Panc1 (cell line): ENCODE measurements at regions not wholly inside any gene's neighbourhood (a gene's known extent, or its start where the extent isn't known, plus 50 kb on each side); places are given as distances from the start of the nearest gene placed in this dataset.

Experiments used
- ATAC-seq: fragments of 200-7000 bp; cut with Tn5 transposase; 2 replicates; pipeline ENCODE4 v1.9.1; 2020; ENCODE audit warnings: mild to moderate bottlenecking, moderate library complexity
- BruUV-seq: library from RNA; stranded (reverse); fragments of 400-500 nt; replicated peaks from 2 replicates; lab custom pipeline; 2021; lab: Mats Ljungman, UMichigan
- CTCF ChIA-PET: fragments of 300-600 bp; sonication (Branson Sonifier 250); formaldehyde crosslinking; loops from one replicate; lab custom pipeline; 2022; ENCODE audit warnings: antibody characterized with exemption; lab: Charles Lee
- POLR2A ChIA-PET: fragments of 300-600 bp; sonication (Branson Sonifier 250); formaldehyde crosslinking; loops from one replicate; lab custom pipeline; 2022; ENCODE audit warnings: antibody characterized with exemption; lab: Charles Lee
- DNase-seq: peaks from one replicate; pipeline ENCODE4 v3.0.0-alpha.2; 2010; ENCODE audit warnings: low read depth, low spot score
- H3K27ac ChIP-seq: 2 replicates; pipeline ENCODE4 v1.5.1; 2011; ENCODE audit warnings: mild to moderate bottlenecking, low read length, inconsistent platforms
- H3K27me3 ChIP-seq: fragments of 200-500 bp; sonication (Bioruptor generic); 2 replicates; pipeline ENCODE4 v1.6.0; 2014; ENCODE audit warnings: low read length, inconsistent platforms; ENCODE audit not compliant: control insufficient read depth, insufficient read depth
- H3K36me3 ChIP-seq: fragments of 200-500 bp; sonication (Bioruptor generic); 2 replicates; pipeline ENCODE4 v1.5.1; 2014; ENCODE audit warnings: inconsistent platforms, mild to moderate bottlenecking, low read length, moderate library complexity; ENCODE audit not compliant: control insufficient read depth, insufficient read depth
- H3K4me1 ChIP-seq: 2 replicates; pipeline ENCODE4 v1.5.1; 2011; ENCODE audit warnings: inconsistent platforms, mild to moderate bottlenecking, low read length, moderate library complexity; ENCODE audit not compliant: control insufficient read depth, insufficient read depth
- H3K4me3 ChIP-seq, 2 experiments: 2 replicates each; pipeline ENCODE4 v1.5.1; 2011 to 2012; ENCODE audit warnings: low read depth in 2 of 2, low read length in 2 of 2, mild to moderate bottlenecking in 2 of 2, inconsistent platforms in 1 of 2, moderate library complexity in 1 of 2
- H3K9me3 ChIP-seq: fragments of 200-500 bp; sonication (Bioruptor generic); 2 replicates; pipeline ENCODE4 v1.5.1; 2014; ENCODE audit warnings: low read depth, mild to moderate bottlenecking, inconsistent platforms, low read length, moderate library complexity; ENCODE audit not compliant: control insufficient read depth, insufficient read depth
- CTCF ChIP-seq: fragments of 450-650 bp; IDR thresholded peaks from 2 replicates; pipeline ENCODE4 v1.5.1; 2017; ENCODE audit warnings: mild to moderate bottlenecking
- POLR2AphosphoS5 ChIP-seq: IDR thresholded peaks from 2 replicates; pipeline ENCODE4 v1.6.1; 2012; ENCODE audit warnings: mild to moderate bottlenecking, low read depth, low read length, moderate library complexity
- SIN3A ChIP-seq: IDR thresholded peaks from 2 replicates; pipeline ENCODE4 v1.6.1; 2012; ENCODE audit warnings: low read depth, mild to moderate bottlenecking, low read length, moderate library complexity, borderline replicate concordance; ENCODE audit not compliant: insufficient read depth
- TCF7L2 ChIP-seq: IDR thresholded peaks from 2 replicates; pipeline ENCODE4 v1.6.1; 2011; ENCODE audit warnings: mild to moderate bottlenecking, low read depth, low read length, inconsistent platforms
- in situ Hi-C: cut with HindIII; loops from 2 replicates; pipeline ENCODE4 v1.10.0; 2016; ENCODE audit warnings: low sequenced_read_pairs, low pct_unique_long_range_greater_than_20kb
- intact Hi-C: fragments of 100-400 bp; cut with micrococcal nuclease; formaldehyde crosslinking; loops from one replicate; pipeline ENCODE4 v1.10.0; 2022; ENCODE audit not compliant: unreplicated experiment
- TF ChIP-seq, protein P1 (sequence below), 2 experiments: IDR thresholded peaks; 2 replicates each; pipeline ENCODE4 v1.6.1; 2011 to 2012; ENCODE audit warnings: low read depth in 2 of 2, control low read depth in 1 of 2, low read length in 1 of 2, mild to moderate bottlenecking in 1 of 2, moderate library complexity in 1 of 2; ENCODE audit not compliant: insufficient read depth in 1 of 2

GRCh38 chr5:62002436-62002835 is 303.6 kb upstream of the KIF2A start:
- ATAC-seq (no peak), DNase-seq (no peak)
- Histone ChIP-seq H3K9me3 (no peaks in the 10 kb centered on the region), H3K4me1 (no peaks in the 10 kb centered on the region), H3K27ac (no peak overlapping the region), H3K27me3 (peaks cover 11% of the 10 kb centered on the region), H3K36me3 (no peaks in the 10 kb centered on the region), H3K4me3 (no peak overlapping the region)
- POLR2A ChIA-PET, result no interaction called here
- CTCF ChIA-PET, result no interaction called here
- intact Hi-C loops (no loop called here), in situ Hi-C loops (no loop called here)
- no TSS peak for BruUV-seq
- TF ChIP-seq CTCF (no peak), POLR2AphosphoS5 (no peak), SIN3A (no peak), TCF7L2 (no peak)
- TF ChIP-seq, protein P1, sequence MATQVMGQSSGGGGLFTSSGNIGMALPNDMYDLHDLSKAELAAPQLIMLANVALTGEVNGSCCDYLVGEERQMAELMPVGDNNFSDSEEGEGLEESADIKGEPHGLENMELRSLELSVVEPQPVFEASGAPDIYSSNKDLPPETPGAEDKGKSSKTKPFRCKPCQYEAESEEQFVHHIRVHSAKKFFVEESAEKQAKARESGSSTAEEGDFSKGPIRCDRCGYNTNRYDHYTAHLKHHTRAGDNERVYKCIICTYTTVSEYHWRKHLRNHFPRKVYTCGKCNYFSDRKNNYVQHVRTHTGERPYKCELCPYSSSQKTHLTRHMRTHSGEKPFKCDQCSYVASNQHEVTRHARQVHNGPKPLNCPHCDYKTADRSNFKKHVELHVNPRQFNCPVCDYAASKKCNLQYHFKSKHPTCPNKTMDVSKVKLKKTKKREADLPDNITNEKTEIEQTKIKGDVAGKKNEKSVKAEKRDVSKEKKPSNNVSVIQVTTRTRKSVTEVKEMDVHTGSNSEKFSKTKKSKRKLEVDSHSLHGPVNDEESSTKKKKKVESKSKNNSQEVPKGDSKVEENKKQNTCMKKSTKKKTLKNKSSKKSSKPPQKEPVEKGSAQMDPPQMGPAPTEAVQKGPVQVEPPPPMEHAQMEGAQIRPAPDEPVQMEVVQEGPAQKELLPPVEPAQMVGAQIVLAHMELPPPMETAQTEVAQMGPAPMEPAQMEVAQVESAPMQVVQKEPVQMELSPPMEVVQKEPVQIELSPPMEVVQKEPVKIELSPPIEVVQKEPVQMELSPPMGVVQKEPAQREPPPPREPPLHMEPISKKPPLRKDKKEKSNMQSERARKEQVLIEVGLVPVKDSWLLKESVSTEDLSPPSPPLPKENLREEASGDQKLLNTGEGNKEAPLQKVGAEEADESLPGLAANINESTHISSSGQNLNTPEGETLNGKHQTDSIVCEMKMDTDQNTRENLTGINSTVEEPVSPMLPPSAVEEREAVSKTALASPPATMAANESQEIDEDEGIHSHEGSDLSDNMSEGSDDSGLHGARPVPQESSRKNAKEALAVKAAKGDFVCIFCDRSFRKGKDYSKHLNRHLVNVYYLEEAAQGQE (IDR thresholded peaks at IDR 0.05; ENCODE audit: insufficient read depth in 1 of 2, low read depth in 2 of 2, low read length in 1 of 2), result no peak

DNA sequence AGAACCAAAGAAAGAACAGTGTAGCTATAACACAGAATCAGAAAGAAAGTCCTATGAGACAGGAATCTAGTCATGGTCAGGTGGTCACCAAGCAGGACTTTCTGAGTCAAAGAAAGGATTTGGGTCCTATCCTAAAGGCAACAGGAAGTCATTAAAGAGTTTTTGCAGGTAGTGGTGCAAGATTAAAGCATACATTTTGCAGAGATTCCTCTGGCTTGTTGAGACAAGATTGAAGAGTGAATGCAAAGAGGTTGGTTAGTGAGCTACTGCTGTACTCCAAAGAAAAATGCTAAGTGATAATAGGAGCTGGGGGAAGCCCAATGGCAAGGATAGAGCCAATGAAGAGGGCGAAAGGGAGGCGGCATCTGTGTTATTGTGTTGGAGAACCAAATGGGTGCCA is 300.5 kb upstream of the KIF2A start:
- Histone ChIP-seq H3K4me3 (no peak overlapping the region), H3K27ac (no peak overlapping the region), H3K27me3 (peaks cover 16% of the 10 kb centered on the region), H3K36me3 (no peaks in the 10 kb centered on the region), H3K4me1 (no peaks in the 10 kb centered on the region), H3K9me3 (no peaks in the 10 kb centered on the region)
- ATAC-seq (no peak), DNase-seq (no peak)
- POLR2A ChIA-PET, result no interaction called here
- CTCF ChIA-PET, result no interaction called here
- TF ChIP-seq CTCF (no peak), TCF7L2 (no peak), SIN3A (no peak), POLR2AphosphoS5 (no peak)
- TF ChIP-seq, protein P1 (IDR thresholded peaks at IDR 0.05; ENCODE audit: insufficient read depth in 1 of 2, low read depth in 2 of 2, low read length in 1 of 2), result no peak
- in situ Hi-C loops (no loop called here), intact Hi-C loops (no loop called here)
- no TSS peak for BruUV-seq
